Effector memory CD4-positive, alpha-beta T cell (primary cell): ENCODE measurements at regions not wholly inside any gene's neighbourhood (a gene's known extent, or its start where the extent isn't known, plus 50 kb on each side); places are given as distances from the start of the nearest gene placed in this dataset.

Experiments
- DNase-seq, 3 donors: peaks; one replicate each; pipeline ENCODE4 v3.0.0-alpha.2; 2020
- H3K27ac ChIP-seq: 2 replicates; pipeline ENCODE4 v1.7.0; 2013; ENCODE audit warnings: mild to moderate bottlenecking, low read length, moderate library complexity; ENCODE audit not compliant: insufficient read depth, poor library complexity, severe bottlenecking
- H3K27me3 ChIP-seq: replicated peaks from 2 replicates; pipeline ENCODE4 v1.7.0; 2013; ENCODE audit warnings: mild to moderate bottlenecking, low read length; ENCODE audit not compliant: insufficient read depth, control insufficient read depth, poor library complexity, severe bottlenecking
- H3K36me3 ChIP-seq: 2 replicates; pipeline ENCODE4 v1.7.0; 2013; ENCODE audit warnings: mild to moderate bottlenecking, low read length, moderate library complexity; ENCODE audit not compliant: control insufficient read depth, insufficient read depth
- H3K4me1 ChIP-seq: 2 replicates; pipeline ENCODE4 v1.7.0; 2013; ENCODE audit warnings: low read length, mild to moderate bottlenecking; ENCODE audit not compliant: control insufficient read depth, insufficient read depth, poor library complexity, severe bottlenecking
- H3K4me3 ChIP-seq: 2 replicates; pipeline ENCODE4 v1.7.0; 2013; ENCODE audit warnings: low read length, low read depth, mild to moderate bottlenecking; ENCODE audit not compliant: insufficient read depth, poor library complexity, severe bottlenecking
- H3K9me3 ChIP-seq: 2 replicates; pipeline ENCODE4 v1.7.0; 2013; ENCODE audit warnings: mild to moderate bottlenecking, low read length, moderate library complexity; ENCODE audit not compliant: control insufficient read depth

DNA sequence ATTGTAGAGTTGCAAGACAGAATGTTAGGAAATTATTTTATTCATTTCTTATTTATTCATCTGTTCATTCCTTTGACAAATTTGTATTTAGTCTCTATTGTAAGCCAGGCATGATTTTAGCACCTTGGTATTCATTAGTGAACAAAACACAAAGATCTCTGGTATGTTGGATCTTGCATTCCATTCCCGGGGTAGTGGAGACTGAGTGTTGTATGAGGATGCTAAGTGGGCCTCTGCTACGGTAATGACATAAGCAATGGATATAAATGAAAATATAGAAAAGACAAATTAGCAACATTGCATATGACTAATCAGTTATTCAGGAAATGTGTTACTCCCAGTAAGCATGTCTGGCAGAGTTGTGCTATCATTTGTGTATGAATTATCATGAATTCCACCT is 449.3 kb downstream of the PCDH17 start:
- H3K27me3 ChIP-seq = no peaks in the 10 kb centered on the region

GRCh38 chr13:58081301-58081820 is 449.8 kb downstream of the PCDH17 start:
- Histone ChIP-seq H3K4me1 (no peaks in the 10 kb centered on the region), H3K27me3 (no peaks in the 10 kb centered on the region), H3K9me3 (no peaks in the 10 kb centered on the region), H3K4me3 (no peak overlapping the region), H3K36me3 (no peaks in the 10 kb centered on the region), H3K27ac (no peak overlapping the region)
- no peak for DNase-seq

More for the DNA sequence above, 449.3 kb downstream of the PCDH17 start:
- DNase-seq = no peak
- H3K27ac ChIP-seq = no peak overlapping the region
- no peak overlapping the region for H3K4me3 ChIP-seq
- no peaks in the 10 kb centered on the region for H3K9me3 ChIP-seq
- H3K4me1 ChIP-seq = no peaks in the 10 kb centered on the region
- no peaks in the 10 kb centered on the region for H3K36me3 ChIP-seq

- Histone ChIP-seq H3K4me3 (no peak overlapping the region), H3K36me3 (no peaks in the 10 kb centered on the region), H3K4me1 (no peaks in the 10 kb centered on the region), H3K27me3 (no peaks in the 10 kb centered on the region), H3K9me3 (no peaks in the 10 kb centered on the region), H3K27ac (no peak overlapping the region)
- DNase-seq = no peak
These were observed 451.5 kb downstream of the PCDH17 start for GRCh38 chr13:58083064-58083463.

GRCh38 chr13:58085274-58085673 is 453.7 kb downstream of the PCDH17 start:
- Histone ChIP-seq H3K4me3 (no peak overlapping the region), H3K27ac (no peak overlapping the region), H3K27me3 (no peaks in the 10 kb centered on the region), H3K9me3 (no peaks in the 10 kb centered on the region), H3K36me3 (no peaks in the 10 kb centered on the region), H3K4me1 (no peaks in the 10 kb centered on the region)
- DNase-seq = no peak

DNA sequence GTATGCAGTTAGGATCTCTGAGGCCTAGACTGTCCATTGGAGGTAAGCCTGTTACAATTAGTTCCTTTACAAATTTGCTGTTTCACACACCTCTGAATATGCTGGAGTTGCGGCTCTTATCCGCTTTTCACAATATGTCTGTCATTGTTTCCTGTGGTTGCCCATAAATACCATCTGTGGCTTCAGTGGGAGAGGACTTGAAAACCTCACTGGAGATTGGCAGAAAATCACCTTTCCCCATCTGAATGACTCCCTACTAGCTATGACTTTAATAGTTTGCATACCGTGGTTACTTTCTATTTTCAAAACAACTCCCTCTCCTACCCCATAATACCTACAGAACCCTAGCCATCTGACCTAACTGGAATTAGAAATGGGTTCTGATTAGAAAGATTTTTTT is 454.3 kb downstream of the PCDH17 start:
- no peak overlapping the region for H3K4me3 ChIP-seq
- H3K36me3 ChIP-seq = no peaks in the 10 kb centered on the region
- H3K27me3 ChIP-seq = no peaks in the 10 kb centered on the region
- no peaks in the 10 kb centered on the region for H3K9me3 ChIP-seq
- DNase-seq = no peak
- no peak overlapping the region for H3K27ac ChIP-seq
- H3K4me1 ChIP-seq = no peaks in the 10 kb centered on the region

DNA sequence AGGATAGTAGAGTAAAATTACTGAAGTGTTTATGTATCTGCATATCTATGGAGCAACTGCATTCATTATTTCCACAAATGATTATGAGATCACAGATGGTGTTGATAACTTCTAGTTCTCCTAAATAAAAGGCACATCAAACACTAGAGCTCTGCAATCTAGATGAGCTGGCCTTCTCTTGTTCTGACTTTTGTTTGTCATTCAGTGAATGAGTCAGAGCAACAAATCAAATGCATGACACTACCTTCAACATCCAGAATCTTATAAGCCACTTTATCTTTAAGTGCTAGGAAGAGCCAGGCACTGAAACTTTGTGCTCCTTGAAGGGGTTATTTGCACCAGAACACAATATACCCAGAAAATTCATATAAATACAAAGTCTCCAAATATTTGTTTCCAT is 456.0 kb downstream of the PCDH17 start:
- DNase-seq = no peak
- H3K27ac ChIP-seq = no peak overlapping the region
- H3K27me3 ChIP-seq = no peaks in the 10 kb centered on the region
- H3K4me1 ChIP-seq = no peaks in the 10 kb centered on the region
- H3K9me3 ChIP-seq = no peaks in the 10 kb centered on the region
- no peaks in the 10 kb centered on the region for H3K36me3 ChIP-seq
- H3K4me3 ChIP-seq = no peak overlapping the region

DNA sequence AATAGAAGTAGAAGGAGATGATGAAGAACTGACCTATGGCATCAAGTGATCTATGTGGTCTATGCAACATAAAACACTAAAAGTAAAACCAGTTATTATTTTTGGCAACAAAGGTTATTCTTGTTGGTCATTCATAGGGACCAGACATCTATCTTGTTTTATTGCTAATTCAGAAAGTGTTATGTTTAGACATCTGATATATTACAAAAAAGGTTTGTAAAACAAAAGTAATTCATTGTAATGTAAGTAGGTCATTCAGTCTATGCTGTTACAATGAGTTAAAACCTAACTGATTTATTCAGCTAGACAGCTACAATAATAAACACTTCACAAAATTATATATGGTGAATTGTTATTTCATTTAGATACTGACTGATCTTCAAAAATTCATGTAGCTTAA is 461.9 kb downstream of the PCDH17 start:
- Histone ChIP-seq H3K9me3 (no peaks in the 10 kb centered on the region), H3K4me1 (no peaks in the 10 kb centered on the region), H3K36me3 (no peaks in the 10 kb centered on the region), H3K27ac (no peak overlapping the region), H3K27me3 (no peaks in the 10 kb centered on the region), H3K4me3 (no peak overlapping the region)
- DNase-seq = no peak

- H3K27ac ChIP-seq = no peak overlapping the region
- H3K4me1 ChIP-seq = no peaks in the 10 kb centered on the region
- no peaks in the 10 kb centered on the region for H3K27me3 ChIP-seq
- no peak overlapping the region for H3K4me3 ChIP-seq
- no peaks in the 10 kb centered on the region for H3K36me3 ChIP-seq
- H3K9me3 ChIP-seq = no peaks in the 10 kb centered on the region
- no peak for DNase-seq
These were observed 466.3 kb downstream of the PCDH17 start for GRCh38 chr13:58097831-58098230.

DNA sequence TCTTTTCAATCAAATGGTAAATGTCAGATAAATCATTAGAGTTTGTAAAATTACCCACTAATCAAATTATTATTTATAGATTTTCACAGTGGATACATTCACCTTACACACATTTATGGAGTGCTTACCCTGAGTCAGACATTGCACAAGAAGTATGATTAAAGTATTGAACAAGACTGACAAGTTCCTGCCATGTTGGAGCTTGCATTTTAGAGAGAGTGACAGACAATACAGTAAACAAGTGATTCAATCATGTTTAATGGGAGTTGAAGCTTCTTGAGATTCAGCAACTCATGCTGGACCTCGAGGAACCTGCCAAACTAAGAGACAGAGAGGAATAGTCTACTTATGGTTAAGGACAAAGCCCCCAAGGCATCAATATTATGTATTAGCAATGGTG is 487.8 kb downstream of the PCDH17 start:
- Histone ChIP-seq H3K27ac (no peak overlapping the region), H3K4me3 (no peak overlapping the region), H3K36me3 (no peaks in the 10 kb centered on the region), H3K27me3 (no peaks in the 10 kb centered on the region), H3K4me1 (no peaks in the 10 kb centered on the region), H3K9me3 (no peaks in the 10 kb centered on the region)
- DNase-seq = no peak

DNA sequence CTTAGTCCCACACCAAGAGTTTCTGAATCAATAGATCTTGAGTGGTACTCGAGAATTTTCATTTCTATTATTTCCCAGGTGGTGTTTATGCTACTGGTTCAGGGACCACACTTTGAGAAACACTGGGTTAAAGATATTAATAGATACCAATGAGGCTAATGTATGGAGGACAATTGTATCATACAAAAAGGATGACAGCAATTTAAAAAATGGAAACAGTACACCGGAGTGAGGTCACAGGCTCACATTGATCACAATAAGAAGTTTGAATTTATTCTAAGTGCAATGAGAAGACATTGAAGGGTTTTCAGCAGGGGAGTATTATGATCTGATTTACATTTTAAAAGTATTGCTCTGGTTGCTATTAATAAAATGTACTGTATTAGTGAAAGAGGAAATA is 488.3 kb downstream of the PCDH17 start:
- H3K4me1 ChIP-seq = no peaks in the 10 kb centered on the region
- H3K36me3 ChIP-seq = no peaks in the 10 kb centered on the region
- H3K27me3 ChIP-seq = no peaks in the 10 kb centered on the region

GRCh38 chr13:58126496-58126895 is 495.0 kb downstream of the PCDH17 start:
- Histone ChIP-seq H3K27me3 (no peaks in the 10 kb centered on the region), H3K36me3 (no peaks in the 10 kb centered on the region), H3K27ac (no peak overlapping the region), H3K9me3 (no peaks in the 10 kb centered on the region), H3K4me1 (no peaks in the 10 kb centered on the region), H3K4me3 (no peak overlapping the region)
- DNase-seq = no peak

More for the DNA sequence above, 488.3 kb downstream of the PCDH17 start:
- Histone ChIP-seq H3K27ac (no peak overlapping the region), H3K9me3 (no peaks in the 10 kb centered on the region), H3K4me3 (no peak overlapping the region)
- DNase-seq = no peak
